Suprapubic skin (tissue), 4 donors: ENCODE measurements at regions not wholly inside any gene's neighbourhood (a gene's known extent, or its start where the extent isn't known, plus 50 kb on each side); places are given as distances from the start of the nearest gene placed in this dataset.

Experiments used
- DNase-seq, 2 donors: peaks; one replicate each; pipeline ENCODE4 v3.0.0-alpha.2; 2019; ENCODE audit warnings: low spot score in 2 of 2
- H3K27ac ChIP-seq: fragments of 200-600 bp; sonication (generic); one replicate; pipeline ENCODE4 v1.5.1; 2019
- H3K27me3 ChIP-seq: fragments of 200-600 bp; sonication (generic); one replicate; pipeline ENCODE4 v1.5.1; 2019
- H3K36me3 ChIP-seq: fragments of 200-600 bp; sonication (generic); one replicate; pipeline ENCODE4 v1.5.1; 2019
- H3K4me1 ChIP-seq: fragments of 200-600 bp; sonication (generic); one replicate; pipeline ENCODE4 v1.5.1; 2019
- H3K4me3 ChIP-seq: fragments of 200-600 bp; sonication (generic); one replicate; pipeline ENCODE4 v1.5.1; 2019; ENCODE audit warnings: mild to moderate bottlenecking
- H3K9me3 ChIP-seq: fragments of 200-600 bp; sonication (generic); one replicate; pipeline ENCODE4 v1.5.1; 2019
- EP300 ChIP-seq: sonication (generic); formaldehyde crosslinking; IDR thresholded peaks from one replicate; pipeline ENCODE4 v1.6.1; 2017; ENCODE audit warnings: antibody characterized with exemption
- POLR2A ChIP-seq, 2 donors: fragments of 450-650 bp; IDR thresholded peaks; one replicate each; pipeline ENCODE4 v1.6.1; 2017; ENCODE audit warnings: antibody characterized with exemption in 2 of 2, mild to moderate bottlenecking in 2 of 2, moderate library complexity in 2 of 2
- POLR2AphosphoS5 ChIP-seq, 3 donors: sonication (generic); formaldehyde crosslinking; IDR thresholded peaks; one replicate each; pipeline ENCODE4 v1.6.1; 2017; ENCODE audit warnings: antibody characterized with exemption in 3 of 3
- whole genome bisulfite sequencing: methylation state at CpG from one replicate; pipeline ENCODE4 v1.1.5; 2018; 5-methylcytosine and 5-hydroxymethylcytosine counted together
- TF ChIP-seq, protein P1 (sequence below), 2 donors: fragments of 200-600 bp in 1 of 2; fragments of 450-650 bp in 1 of 2; sonication (generic) in 1 of 2; IDR thresholded peaks; one replicate each; pipeline ENCODE4 v1.5.1; 2016 to 2019; ENCODE audit warnings: antibody characterized with exemption in 2 of 2, mild to moderate bottlenecking in 1 of 2, moderate library complexity in 1 of 2

DNA sequence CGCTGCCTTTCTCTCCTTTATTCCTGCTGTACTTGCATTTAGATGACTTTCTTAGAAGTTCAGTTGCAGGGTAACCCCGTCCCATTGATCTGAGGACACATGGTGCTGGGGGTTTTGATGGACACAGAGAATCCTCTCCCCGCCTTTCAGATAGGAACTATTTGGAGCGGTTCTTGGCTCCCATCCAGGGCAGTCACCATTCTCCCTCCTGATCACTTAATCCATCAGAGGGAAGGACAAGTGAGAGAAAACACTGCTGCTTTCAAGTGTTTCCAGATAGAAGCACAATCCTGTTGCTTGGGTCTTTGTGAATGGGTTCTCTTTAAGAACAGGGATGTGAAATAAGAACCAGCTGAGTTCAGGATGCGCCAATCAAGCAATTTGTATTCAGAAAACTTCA is 85.2 kb downstream of the IRX1 start:
- H3K36me3 ChIP-seq, result no peaks in the 10 kb centered on the region
- no peak overlapping the region for H3K27ac ChIP-seq
- no peaks in the 10 kb centered on the region for H3K4me1 ChIP-seq
- TF ChIP-seq, protein P1, sequence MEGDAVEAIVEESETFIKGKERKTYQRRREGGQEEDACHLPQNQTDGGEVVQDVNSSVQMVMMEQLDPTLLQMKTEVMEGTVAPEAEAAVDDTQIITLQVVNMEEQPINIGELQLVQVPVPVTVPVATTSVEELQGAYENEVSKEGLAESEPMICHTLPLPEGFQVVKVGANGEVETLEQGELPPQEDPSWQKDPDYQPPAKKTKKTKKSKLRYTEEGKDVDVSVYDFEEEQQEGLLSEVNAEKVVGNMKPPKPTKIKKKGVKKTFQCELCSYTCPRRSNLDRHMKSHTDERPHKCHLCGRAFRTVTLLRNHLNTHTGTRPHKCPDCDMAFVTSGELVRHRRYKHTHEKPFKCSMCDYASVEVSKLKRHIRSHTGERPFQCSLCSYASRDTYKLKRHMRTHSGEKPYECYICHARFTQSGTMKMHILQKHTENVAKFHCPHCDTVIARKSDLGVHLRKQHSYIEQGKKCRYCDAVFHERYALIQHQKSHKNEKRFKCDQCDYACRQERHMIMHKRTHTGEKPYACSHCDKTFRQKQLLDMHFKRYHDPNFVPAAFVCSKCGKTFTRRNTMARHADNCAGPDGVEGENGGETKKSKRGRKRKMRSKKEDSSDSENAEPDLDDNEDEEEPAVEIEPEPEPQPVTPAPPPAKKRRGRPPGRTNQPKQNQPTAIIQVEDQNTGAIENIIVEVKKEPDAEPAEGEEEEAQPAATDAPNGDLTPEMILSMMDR (IDR thresholded peaks at IDR 0.05), result no peak
- H3K4me3 ChIP-seq, result no peak overlapping the region
- no peaks in the 10 kb centered on the region for H3K9me3 ChIP-seq
- DNase-seq, result no peak
- WGBS, result 71% methylated on average over 5 of the region's 5 CpGs
- H3K27me3 ChIP-seq, result no peaks in the 10 kb centered on the region

DNA sequence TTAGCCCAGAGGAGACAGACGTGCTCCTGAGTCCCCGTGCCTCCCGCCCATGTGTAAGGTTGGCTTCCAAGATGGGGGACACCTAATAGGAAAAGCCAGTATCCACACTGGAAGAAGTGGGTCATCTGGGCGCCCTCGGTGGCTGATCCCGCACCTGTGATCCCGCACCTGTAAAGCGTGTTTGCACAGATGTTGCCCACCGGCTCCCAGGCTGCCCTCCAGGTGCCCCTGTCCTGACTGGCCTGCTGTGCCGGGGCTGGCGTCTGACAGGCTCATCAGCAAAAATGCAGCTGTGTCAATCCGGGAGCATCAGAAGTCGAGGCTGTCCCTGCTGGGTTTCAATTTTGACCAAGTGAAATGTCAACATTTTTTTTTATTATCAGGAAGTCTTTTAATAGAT is 88.5 kb downstream of the IRX1 start:
- Histone ChIP-seq H3K27me3 (no peaks in the 10 kb centered on the region), H3K27ac (no peak overlapping the region), H3K4me3 (no peak overlapping the region), H3K36me3 (no peaks in the 10 kb centered on the region), H3K9me3 (no peaks in the 10 kb centered on the region), H3K4me1 (no peaks in the 10 kb centered on the region)
- 88% methylated on average over 9 of the region's 13 CpGs for WGBS
- TF ChIP-seq POLR2A (IDR thresholded peaks at IDR 0.05) (no peak), EP300 (no peak), POLR2AphosphoS5 (IDR thresholded peaks at IDR 0.05) (no peak)
- TF ChIP-seq, protein P1 (IDR thresholded peaks at IDR 0.05), result no peak
- DNase-seq, result no peak

DNA sequence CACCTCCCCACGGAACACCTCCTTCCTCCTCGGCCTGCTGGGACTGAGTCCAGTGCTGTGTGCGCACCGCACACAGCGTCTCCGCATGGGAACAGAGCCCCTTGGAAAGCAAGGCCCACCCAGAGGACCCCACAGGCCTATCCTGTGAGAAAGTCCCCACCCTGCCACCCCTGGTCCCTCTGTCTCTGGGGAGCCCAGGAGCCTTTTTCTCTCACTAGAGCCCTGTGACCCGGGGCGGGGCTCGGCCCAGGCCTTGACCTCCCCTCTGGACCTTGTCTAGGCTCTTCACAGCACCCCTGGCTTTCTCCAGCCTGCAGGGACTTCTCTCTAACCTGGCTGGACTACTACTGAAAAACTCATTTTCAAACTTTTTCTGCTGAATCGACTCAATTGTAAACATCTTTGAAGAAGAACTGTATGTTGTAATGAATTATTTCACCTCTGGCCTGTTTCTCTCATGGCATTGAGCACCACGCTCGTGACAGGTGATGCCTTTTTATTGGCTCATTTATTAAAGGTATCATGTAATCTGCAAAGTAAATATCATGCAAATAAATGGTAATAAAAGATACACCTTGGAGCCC is 89.2 kb downstream of the IRX1 start:
- no peaks in the 10 kb centered on the region for H3K9me3 ChIP-seq
- H3K4me3 ChIP-seq, result no peak overlapping the region
- H3K27ac ChIP-seq, result no peak overlapping the region
- TF ChIP-seq, protein P1 (IDR thresholded peaks at IDR 0.05), result no peak
- TF ChIP-seq POLR2AphosphoS5 (IDR thresholded peaks at IDR 0.05) (no peak), POLR2A (IDR thresholded peaks at IDR 0.05) (no peak), EP300 (no peak)
- H3K4me1 ChIP-seq, result no peaks in the 10 kb centered on the region
- H3K27me3 ChIP-seq, result no peaks in the 10 kb centered on the region
- DNase-seq, result no peak
- WGBS, result 94% methylated on average over 12 of the region's 12 CpGs
- H3K36me3 ChIP-seq, result no peaks in the 10 kb centered on the region

DNA sequence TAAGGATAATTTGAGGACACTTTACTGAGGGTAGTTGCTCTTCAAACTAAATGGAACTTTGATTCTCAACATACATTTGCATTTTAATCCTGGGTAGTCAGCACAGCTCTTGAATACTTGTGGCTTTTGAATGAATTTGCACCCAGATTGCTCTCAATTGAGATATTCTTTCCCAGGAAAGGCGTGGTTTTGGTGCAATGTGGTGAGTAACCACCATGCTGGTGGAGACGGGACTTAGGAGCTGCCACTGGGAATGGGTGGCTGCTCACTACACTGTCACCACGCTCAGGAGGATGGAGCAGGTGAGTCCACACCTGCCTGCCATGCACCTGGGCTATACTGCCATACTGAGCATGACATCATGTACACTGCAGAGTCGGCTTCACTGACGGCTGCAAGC is 99.2 kb downstream of the IRX1 start:
- H3K9me3 ChIP-seq, result no peaks in the 10 kb centered on the region
- no peak for TF ChIP-seq POLR2A (IDR thresholded peaks at IDR 0.05)
- TF ChIP-seq, protein P1 (IDR thresholded peaks at IDR 0.05), result no peak
- TF ChIP-seq EP300, result no peak
- TF ChIP-seq POLR2AphosphoS5 (IDR thresholded peaks at IDR 0.05), result no peak
- H3K36me3 ChIP-seq, result no peaks in the 10 kb centered on the region
- no peaks in the 10 kb centered on the region for H3K4me1 ChIP-seq
- no peaks in the 10 kb centered on the region for H3K27me3 ChIP-seq
- no peak overlapping the region for H3K4me3 ChIP-seq
- no peak overlapping the region for H3K27ac ChIP-seq
- WGBS, result 64% methylated on average over 4 of the region's 5 CpGs
- no peak for DNase-seq

DNA sequence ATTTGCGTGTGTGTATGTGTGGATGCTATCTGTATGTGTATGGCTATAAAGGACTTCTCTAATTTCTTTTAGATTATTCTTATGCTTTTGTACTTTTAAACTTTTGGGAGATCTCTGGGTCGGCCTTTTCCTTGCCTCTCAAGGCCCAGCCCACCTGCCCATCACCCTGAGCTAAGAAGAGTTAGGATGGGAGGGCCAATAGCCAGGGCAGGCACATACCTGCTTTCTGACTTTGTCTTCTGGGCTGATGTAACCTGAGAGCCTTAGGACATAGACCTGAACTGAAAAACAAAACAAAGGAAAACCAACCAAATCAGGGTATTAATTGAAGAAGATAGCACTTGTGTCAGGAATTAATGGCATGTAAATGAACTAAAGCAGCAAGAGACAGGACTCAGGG is 100.2 kb downstream of the IRX1 start:
- H3K36me3 ChIP-seq, result no peaks in the 10 kb centered on the region
- H3K9me3 ChIP-seq, result no peaks in the 10 kb centered on the region
- H3K4me3 ChIP-seq, result no peak overlapping the region
- WGBS, result 85% methylated on average over 2 of the region's 2 CpGs
- no peak for DNase-seq
- TF ChIP-seq POLR2AphosphoS5 (IDR thresholded peaks at IDR 0.05) (no peak), EP300 (no peak)
- no peak overlapping the region for H3K27ac ChIP-seq
- no peaks in the 10 kb centered on the region for H3K27me3 ChIP-seq
- no peaks in the 10 kb centered on the region for H3K4me1 ChIP-seq

DNA sequence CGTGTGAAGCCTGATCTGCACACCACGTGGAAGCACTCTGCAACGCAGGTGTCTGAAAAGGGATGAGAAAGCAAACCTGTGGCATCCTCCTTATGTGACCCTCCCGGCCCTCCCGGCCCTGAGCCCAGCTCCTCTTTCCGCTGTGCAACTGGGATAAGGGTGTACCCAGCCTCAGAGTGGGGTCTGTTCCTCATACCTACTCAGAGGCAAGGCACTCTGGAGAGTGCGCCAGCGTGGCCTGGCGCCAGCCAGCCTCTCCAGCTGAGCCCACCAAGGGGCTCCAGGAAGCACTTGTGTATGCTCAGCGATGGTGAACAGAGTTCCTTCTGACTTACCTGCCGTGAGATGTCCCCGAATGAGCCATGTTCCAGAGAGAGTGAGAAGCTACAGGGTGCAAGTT is 102.8 kb downstream of the IRX1 start:
- H3K4me1 ChIP-seq, result no peaks in the 10 kb centered on the region
- no peaks in the 10 kb centered on the region for H3K27me3 ChIP-seq
- H3K9me3 ChIP-seq, result no peaks in the 10 kb centered on the region
- H3K36me3 ChIP-seq, result no peaks in the 10 kb centered on the region
- no peak overlapping the region for H3K4me3 ChIP-seq
- TF ChIP-seq, protein P1 (IDR thresholded peaks at IDR 0.05), result no peak
- TF ChIP-seq POLR2AphosphoS5 (IDR thresholded peaks at IDR 0.05) (no peak), EP300 (no peak), POLR2A (IDR thresholded peaks at IDR 0.05) (no peak)
- no peak overlapping the region for H3K27ac ChIP-seq
- WGBS, result 87% methylated on average over 9 of the region's 12 CpGs
- DNase-seq, result no peak
